Astrocyte (in vitro differentiated cells and primary cell): ENCODE measurements at regions not wholly inside any gene's neighbourhood (a gene's known extent, or its start where the extent isn't known, plus 50 kb on each side); places are given as distances from the start of the nearest gene placed in this dataset.

ENCODE experiments used
- DNase-seq: peaks from one replicate; pipeline ENCODE4 v3.0.0-alpha.2; 2010; ENCODE audit warnings: low read depth
- FAIRE-seq: peaks from 2 replicates; lab custom pipeline; 2011; peaks lifted over from hg19 to GRCh38; lab: Jason Lieb, UNC
- H2AFZ ChIP-seq: 2 replicates; pipeline ENCODE4 v1.6.0; 2012; ENCODE audit warnings: low read depth, low read length, inconsistent platforms
- H3K27ac ChIP-seq: 2 replicates; pipeline ENCODE4 v1.5.1; 2011; ENCODE audit warnings: low read depth, low read length, inconsistent platforms
- H3K27me3 ChIP-seq: 2 replicates; pipeline ENCODE4 v1.6.0; 2011; ENCODE audit warnings: low read length, inconsistent platforms; ENCODE audit not compliant: insufficient read depth
- H3K36me3 ChIP-seq: 2 replicates; pipeline ENCODE4 v1.5.1; 2011; ENCODE audit warnings: low read length, inconsistent platforms; ENCODE audit not compliant: insufficient read depth
- H3K4me1 ChIP-seq: 2 replicates; pipeline ENCODE4 v1.5.1; 2011; ENCODE audit warnings: low read length, inconsistent platforms; ENCODE audit not compliant: insufficient read depth
- H3K4me2 ChIP-seq: 2 replicates; pipeline ENCODE4 v1.6.0; 2012; ENCODE audit warnings: low read length, inconsistent platforms
- H3K4me3 ChIP-seq: 2 replicates; pipeline ENCODE4 v1.5.1; 2011; ENCODE audit warnings: low read depth, mild to moderate bottlenecking, low read length, inconsistent platforms; ENCODE audit not compliant: insufficient read depth
- H3K79me2 ChIP-seq: 2 replicates; pipeline ENCODE4 v1.6.0; 2012; ENCODE audit warnings: mild to moderate bottlenecking, low read length, inconsistent platforms; ENCODE audit not compliant: insufficient read depth
- H3K9ac ChIP-seq: 2 replicates; pipeline ENCODE4 v1.6.0; 2012; ENCODE audit warnings: mild to moderate bottlenecking, low read length, inconsistent platforms
- H3K9me3 ChIP-seq: 2 replicates; pipeline ENCODE4 v1.5.1; 2012; ENCODE audit warnings: low read depth, mild to moderate bottlenecking, low read length, inconsistent platforms; ENCODE audit not compliant: insufficient read depth
- H4K20me1 ChIP-seq: 2 replicates; pipeline ENCODE4 v1.6.0; 2012; ENCODE audit warnings: low read length, inconsistent platforms; ENCODE audit not compliant: insufficient read depth
- H3K27ac Mint-ChIP-seq: one replicate; pipeline ENCODE4 v1.8.0; 2021; ENCODE audit warnings: mild to moderate bottlenecking, mixed read lengths; ENCODE audit not compliant: unreplicated experiment
- H3K27me3 Mint-ChIP-seq: one replicate; pipeline ENCODE4 v1.8.0; 2021; ENCODE audit warnings: low read depth, mixed read lengths; ENCODE audit not compliant: unreplicated experiment
- H3K36me3 Mint-ChIP-seq: one replicate; pipeline ENCODE4 v1.8.0; 2021; ENCODE audit warnings: low read depth, mixed read lengths; ENCODE audit not compliant: unreplicated experiment
- H3K4me1 Mint-ChIP-seq: one replicate; pipeline ENCODE4 v1.8.0; 2021; ENCODE audit warnings: low read depth, mixed read lengths; ENCODE audit not compliant: unreplicated experiment
- H3K4me3 Mint-ChIP-seq: one replicate; pipeline ENCODE4 v1.8.0; 2021; ENCODE audit warnings: mild to moderate bottlenecking, moderate library complexity, mixed read lengths; ENCODE audit not compliant: unreplicated experiment
- H3K9me3 Mint-ChIP-seq: one replicate; pipeline ENCODE4 v1.8.0; 2021; ENCODE audit warnings: mild to moderate bottlenecking, mixed read lengths; ENCODE audit not compliant: unreplicated experiment
- EZH2 ChIP-seq: IDR thresholded peaks from 2 replicates; pipeline ENCODE4 v1.6.1; 2012; ENCODE audit warnings: mild to moderate bottlenecking, low read length, inconsistent platforms; ENCODE audit not compliant: insufficient read depth
- TF ChIP-seq, protein P1 (sequence below): IDR thresholded peaks from 2 replicates; pipeline ENCODE4 v1.5.1; 2011; ENCODE audit warnings: low read depth, mild to moderate bottlenecking, inconsistent platforms, low read length, moderate library complexity; ENCODE audit not compliant: insufficient read depth

DNA sequence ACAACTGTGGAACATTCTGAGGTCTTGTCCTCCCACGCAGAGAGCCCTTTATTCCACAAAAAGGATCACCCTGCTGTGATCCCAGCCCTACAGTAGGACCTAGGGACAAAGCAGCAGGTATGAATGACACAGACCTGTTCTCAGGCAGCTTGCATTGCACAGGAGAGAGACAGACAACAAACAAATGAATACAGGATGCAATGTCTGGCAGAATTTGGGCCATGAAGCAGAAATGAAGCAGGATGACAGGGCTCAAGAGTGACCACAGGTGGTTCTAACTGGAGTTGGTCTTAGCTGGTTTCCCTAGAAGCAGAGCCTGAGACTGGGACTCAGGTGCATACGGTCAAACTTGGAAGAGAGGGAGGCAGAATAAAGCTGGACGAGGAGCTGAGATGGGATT, 388.8 kb downstream of the CDK5RAP2 start:
- no peak overlapping the region for H3K9ac ChIP-seq

DNA sequence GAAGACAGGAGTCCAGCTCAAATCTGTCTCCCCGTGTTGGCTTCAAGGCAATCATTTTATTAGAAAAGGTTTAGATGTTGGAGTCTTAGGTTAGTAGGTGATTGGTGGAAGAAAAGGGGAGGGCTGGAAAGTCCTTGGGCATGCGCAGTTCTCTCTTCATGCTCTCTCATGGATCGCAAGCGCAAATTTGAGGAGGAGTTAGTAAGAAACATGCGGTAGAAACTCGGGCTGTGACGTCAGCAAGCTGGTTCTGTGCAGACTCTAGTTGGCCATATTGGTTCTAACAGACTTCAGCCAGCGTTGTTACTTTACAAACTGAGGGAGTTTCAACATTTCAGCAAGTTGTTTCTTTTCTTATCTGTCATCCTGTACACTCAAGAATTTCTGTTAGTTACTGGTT, 392.2 kb downstream of the CDK5RAP2 start:
- Histone ChIP-seq H3K27ac (no peak overlapping the region), H2AFZ (no peak overlapping the region), H3K4me2 (no peak overlapping the region), H3K4me3 (no peak overlapping the region), H3K9ac (no peak overlapping the region), H3K9me3 (no peaks in the 10 kb centered on the region), H3K79me2 (no peaks in the 10 kb centered on the region), H3K36me3 (no peaks in the 10 kb centered on the region), H3K4me1 (no peaks in the 10 kb centered on the region), H3K27me3 (no peaks in the 10 kb centered on the region), H4K20me1 (no peaks in the 10 kb centered on the region)
- Mint-ChIP-seq H3K27ac (no peak overlapping the region), H3K4me1 (no peaks in the 10 kb centered on the region), H3K4me3 (no peak overlapping the region), H3K9me3 (peaks cover 4% of the 10 kb centered on the region), H3K36me3 (no peaks in the 10 kb centered on the region), H3K27me3 (peaks cover 28% of the 10 kb centered on the region)
- TF ChIP-seq, protein P1, sequence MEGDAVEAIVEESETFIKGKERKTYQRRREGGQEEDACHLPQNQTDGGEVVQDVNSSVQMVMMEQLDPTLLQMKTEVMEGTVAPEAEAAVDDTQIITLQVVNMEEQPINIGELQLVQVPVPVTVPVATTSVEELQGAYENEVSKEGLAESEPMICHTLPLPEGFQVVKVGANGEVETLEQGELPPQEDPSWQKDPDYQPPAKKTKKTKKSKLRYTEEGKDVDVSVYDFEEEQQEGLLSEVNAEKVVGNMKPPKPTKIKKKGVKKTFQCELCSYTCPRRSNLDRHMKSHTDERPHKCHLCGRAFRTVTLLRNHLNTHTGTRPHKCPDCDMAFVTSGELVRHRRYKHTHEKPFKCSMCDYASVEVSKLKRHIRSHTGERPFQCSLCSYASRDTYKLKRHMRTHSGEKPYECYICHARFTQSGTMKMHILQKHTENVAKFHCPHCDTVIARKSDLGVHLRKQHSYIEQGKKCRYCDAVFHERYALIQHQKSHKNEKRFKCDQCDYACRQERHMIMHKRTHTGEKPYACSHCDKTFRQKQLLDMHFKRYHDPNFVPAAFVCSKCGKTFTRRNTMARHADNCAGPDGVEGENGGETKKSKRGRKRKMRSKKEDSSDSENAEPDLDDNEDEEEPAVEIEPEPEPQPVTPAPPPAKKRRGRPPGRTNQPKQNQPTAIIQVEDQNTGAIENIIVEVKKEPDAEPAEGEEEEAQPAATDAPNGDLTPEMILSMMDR: no peak
- no peak for FAIRE-seq
- DNase-seq: no peak

More for the DNA sequence above, 388.8 kb downstream of the CDK5RAP2 start:
- Mint-ChIP-seq H3K36me3 (no peaks in the 10 kb centered on the region), H3K9me3 (no peaks in the 10 kb centered on the region), H3K27ac (no peak overlapping the region), H3K27me3 (peaks cover 17% of the 10 kb centered on the region), H3K4me3 (no peak overlapping the region), H3K4me1 (no peaks in the 10 kb centered on the region)
- FAIRE-seq (no peak), DNase-seq (no peak)
- no peak overlapping the region for H3K4me3 ChIP-seq
- no peak overlapping the region for H3K27ac ChIP-seq
- H3K9me3 ChIP-seq: no peaks in the 10 kb centered on the region
- no peak overlapping the region for H3K4me2 ChIP-seq
- H3K79me2 ChIP-seq: no peaks in the 10 kb centered on the region
- TF ChIP-seq, protein P1: no peak
- TF ChIP-seq EZH2: no peak
- no peaks in the 10 kb centered on the region for H3K36me3 ChIP-seq
- H2AFZ ChIP-seq: no peak overlapping the region
- H3K27me3 ChIP-seq: no peaks in the 10 kb centered on the region
- no peaks in the 10 kb centered on the region for H4K20me1 ChIP-seq
- no peaks in the 10 kb centered on the region for H3K4me1 ChIP-seq

DNA sequence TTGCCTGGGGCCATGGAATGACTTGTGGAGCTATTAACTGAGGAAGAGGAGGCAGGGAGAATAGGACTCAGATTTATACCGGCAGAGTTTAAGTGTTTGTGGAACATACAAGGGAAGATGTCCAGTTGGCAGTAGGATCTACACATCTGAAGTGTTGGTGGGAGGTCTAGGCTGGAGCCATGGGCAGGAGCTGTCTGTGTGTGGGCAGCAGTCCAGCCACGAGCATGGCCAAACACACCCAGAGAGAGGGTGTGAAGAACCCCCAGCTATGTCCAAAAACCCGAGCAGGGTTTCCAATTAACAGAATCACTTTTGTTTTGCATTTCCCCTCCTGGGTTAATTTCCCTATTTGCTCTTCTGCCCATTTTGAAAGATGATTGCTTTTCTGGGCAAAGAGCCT, 393.7 kb downstream of the CDK5RAP2 start:
- no peak for TF ChIP-seq EZH2
- TF ChIP-seq, protein P1: no peak
- H2AFZ ChIP-seq: no peak overlapping the region
- no peaks in the 10 kb centered on the region for H3K36me3 ChIP-seq
- no peaks in the 10 kb centered on the region for H3K4me1 ChIP-seq
- H3K27me3 ChIP-seq: no peaks in the 10 kb centered on the region
- H4K20me1 ChIP-seq: no peaks in the 10 kb centered on the region
- peaks cover 4% of the 10 kb centered on the region for H3K9me3 Mint-ChIP-seq
- FAIRE-seq: no peak
- H3K4me3 ChIP-seq: no peak overlapping the region
- no peak overlapping the region for H3K27ac ChIP-seq
- no peaks in the 10 kb centered on the region for H3K79me2 ChIP-seq
- H3K4me2 ChIP-seq: no peak overlapping the region
- no peak overlapping the region for H3K4me3 Mint-ChIP-seq
- H3K27me3 Mint-ChIP-seq: peaks cover 24% of the 10 kb centered on the region
- no peaks in the 10 kb centered on the region for H3K4me1 Mint-ChIP-seq
- H3K9me3 ChIP-seq: no peaks in the 10 kb centered on the region
- H3K9ac ChIP-seq: no peak overlapping the region
- no peak overlapping the region for H3K27ac Mint-ChIP-seq
- no peak for DNase-seq
- H3K36me3 Mint-ChIP-seq: no peaks in the 10 kb centered on the region
